ENCODE measurements at regions not wholly inside any gene's neighbourhood (a gene's known extent, or its start where the extent isn't known, plus 50 kb on each side); places are given as distances from the start of the nearest gene placed in this dataset.

- no peaks in the 10 kb centered on the region for H3K27me3 ChIP-seq (replicated peaks; ENCODE audit: insufficient read depth, low read depth, low read length, poor library complexity)
- no TSS peak for BruUV-seq (replicated peaks)
- ChIA-PET CTCF (no interaction called here), POLR2A (ENCODE audit: low non-redundant PET) (no interaction called here)
- H3K4me3 ChIP-seq (ENCODE audit: low read depth, low read length, poor library complexity, severe bottlenecking) = no peak overlapping the region
- DNase-seq (ENCODE audit: low spot score) = no peak
- no peak overlapping the region for H3K27ac ChIP-seq (ENCODE audit: low read depth, low read length, poor library complexity, severe bottlenecking)
- intact Hi-C loops (cut with micrococcal nuclease; ENCODE audit: unreplicated experiment) = no loop called here
- no peaks in the 10 kb centered on the region for H3K36me3 ChIP-seq (ENCODE audit: insufficient read depth, low read length, poor library complexity, severe bottlenecking)
- H3K9me3 ChIP-seq (ENCODE audit: low read depth, low read length, poor library complexity, severe bottlenecking) = no peaks in the 10 kb centered on the region
- no peak for TF ChIP-seq EZH2 (IDR thresholded peaks at IDR 0.05; ENCODE audit: borderline replicate concordance, low read depth, low read length, poor library complexity, severe bottlenecking)
- no peak for TF ChIP-seq CTCF (conservative IDR thresholded peaks at IDR 0.05; ENCODE audit: low read depth, low read length)
- H3K4me1 ChIP-seq (ENCODE audit: insufficient read depth, low read length, poor library complexity, severe bottlenecking) = no peaks in the 10 kb centered on the region
Measured at GRCh38 chr4:13159041-13159620, 325.0 kb downstream of the RAB28 start.

GRCh38 chr4:13151194-13151593, 332.9 kb downstream of the RAB28 start:
- TF ChIP-seq CTCF (conservative IDR thresholded peaks at IDR 0.05; ENCODE audit: low read depth, low read length) (no peak), EZH2 (IDR thresholded peaks at IDR 0.05; ENCODE audit: borderline replicate concordance, low read depth, low read length, poor library complexity, severe bottlenecking) (no peak)
- Histone ChIP-seq H3K27ac (ENCODE audit: low read depth, low read length, poor library complexity, severe bottlenecking) (no peak overlapping the region), H3K4me1 (ENCODE audit: insufficient read depth, low read length, poor library complexity, severe bottlenecking) (no peaks in the 10 kb centered on the region), H3K27me3 (replicated peaks; ENCODE audit: insufficient read depth, low read depth, low read length, poor library complexity) (no peaks in the 10 kb centered on the region), H3K9me3 (ENCODE audit: low read depth, low read length, poor library complexity, severe bottlenecking) (no peaks in the 10 kb centered on the region), H3K4me3 (ENCODE audit: low read depth, low read length, poor library complexity, severe bottlenecking) (no peak overlapping the region), H3K36me3 (ENCODE audit: insufficient read depth, low read length, poor library complexity, severe bottlenecking) (no peaks in the 10 kb centered on the region)
- DNase-seq (ENCODE audit: low spot score) = peak; percentile 4
- BruUV-seq (replicated peaks) = no TSS peak
- ChIA-PET CTCF (no interaction called here), POLR2A (ENCODE audit: low non-redundant PET) (no interaction called here)
- intact Hi-C loops (cut with micrococcal nuclease; ENCODE audit: unreplicated experiment) = no loop called here

- Histone ChIP-seq H3K4me1 (ENCODE audit: insufficient read depth, low read length, poor library complexity, severe bottlenecking) (no peaks in the 10 kb centered on the region), H3K36me3 (ENCODE audit: insufficient read depth, low read length, poor library complexity, severe bottlenecking) (no peaks in the 10 kb centered on the region), H3K9me3 (ENCODE audit: low read depth, low read length, poor library complexity, severe bottlenecking) (no peaks in the 10 kb centered on the region), H3K4me3 (ENCODE audit: low read depth, low read length, poor library complexity, severe bottlenecking) (no peak overlapping the region), H3K27me3 (replicated peaks; ENCODE audit: insufficient read depth, low read depth, low read length, poor library complexity) (no peaks in the 10 kb centered on the region), H3K27ac (ENCODE audit: low read depth, low read length, poor library complexity, severe bottlenecking) (no peak overlapping the region)
- intact Hi-C loops (cut with micrococcal nuclease; ENCODE audit: unreplicated experiment) = no loop called here
- ChIA-PET CTCF (no interaction called here), POLR2A (ENCODE audit: low non-redundant PET) (no interaction called here)
- no TSS peak for BruUV-seq (replicated peaks)
- no peak for DNase-seq (ENCODE audit: low spot score)
- TF ChIP-seq EZH2 (IDR thresholded peaks at IDR 0.05; ENCODE audit: borderline replicate concordance, low read depth, low read length, poor library complexity, severe bottlenecking) = no peak
Measured at GRCh38 chr4:13143222-13144070, 340.7 kb downstream of the RAB28 start.

Data from A673 (cell line).